ENCODE measurements at regions not wholly inside any gene's neighbourhood (a gene's known extent, or its start where the extent isn't known, plus 50 kb on each side); places are given as distances from the start of the nearest gene placed in this dataset.

DNA sequence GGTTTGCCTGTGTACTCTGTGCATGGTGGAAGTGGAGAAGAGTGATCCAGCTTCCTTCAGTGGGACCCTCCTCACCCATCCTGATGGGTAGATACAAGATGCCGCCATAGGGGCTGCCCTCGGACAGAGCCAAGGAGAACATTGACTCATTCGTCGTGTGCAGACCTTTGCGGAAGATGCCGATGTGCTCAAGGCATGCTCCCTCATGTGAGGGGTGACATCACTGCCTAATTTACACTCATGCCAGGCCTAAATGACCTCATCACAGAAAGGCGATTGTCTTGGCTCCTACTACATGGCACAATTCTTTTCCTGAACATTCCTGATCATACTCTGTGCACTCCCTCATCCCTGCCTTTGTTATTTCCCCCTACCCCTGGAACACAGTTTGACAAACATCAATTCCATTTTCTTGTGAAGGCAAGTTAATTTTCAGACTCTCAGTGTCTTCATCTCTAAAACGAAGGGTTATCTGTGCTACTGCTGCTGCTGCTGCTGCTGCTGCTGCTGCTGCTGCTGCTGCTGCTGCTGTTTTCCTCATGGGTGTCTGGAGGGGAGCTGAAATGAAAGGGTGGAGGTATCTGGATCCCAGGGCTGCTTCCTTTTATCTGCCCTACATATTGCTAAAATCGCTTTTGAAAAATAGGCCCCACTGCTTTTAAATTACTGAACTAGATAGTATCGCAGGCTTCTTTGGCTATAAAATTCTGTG, 146.5 kb upstream of the ARGLU1 start:
- DNase-seq (ENCODE audit: low read depth) = no peak

- no peak for DNase-seq (ENCODE audit: low read depth)
These were observed 144.4 kb upstream of the ARGLU1 start for GRCh38 chr13:106712381-106712780.

DNA sequence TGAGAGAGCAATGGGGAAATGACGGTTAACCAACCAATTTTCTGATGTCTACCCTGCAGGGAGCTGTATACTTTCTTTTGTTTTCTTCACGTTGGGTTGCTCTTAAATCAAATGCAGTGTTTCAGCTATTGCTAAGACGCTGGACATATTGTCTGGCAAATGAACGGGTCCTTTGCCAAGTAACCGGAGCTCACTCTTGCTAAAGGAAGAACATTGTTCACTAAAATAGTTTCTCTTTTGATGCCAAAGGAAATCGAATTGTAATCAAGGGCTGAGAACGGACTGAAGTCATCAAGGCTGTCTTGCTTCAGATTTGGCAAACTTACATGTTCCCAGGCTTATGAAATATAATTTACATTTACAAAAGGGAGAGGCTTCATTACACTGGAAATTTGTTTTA, 142.3 kb upstream of the ARGLU1 start:
- DNase-seq (ENCODE audit: low read depth) = peak; percentile 13

DNA sequence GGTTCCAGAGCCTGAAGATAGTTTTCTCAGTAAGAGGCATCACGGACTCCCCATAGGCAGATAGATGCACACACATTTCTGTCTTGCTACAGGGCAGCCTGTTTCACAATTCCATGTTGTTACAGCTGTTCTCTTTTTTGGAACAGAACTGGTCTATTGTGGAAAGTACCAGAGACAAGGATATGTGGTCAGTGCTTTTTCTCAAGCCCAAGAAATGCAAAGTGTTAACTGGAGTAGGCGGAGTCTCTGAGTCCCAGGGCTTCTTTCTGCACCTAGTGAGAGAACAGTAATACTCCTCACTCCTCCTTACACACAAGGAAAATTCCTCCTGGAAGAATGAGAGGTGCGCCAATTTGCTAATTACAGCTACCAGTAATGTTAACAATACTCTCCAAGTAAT, 141.6 kb upstream of the ARGLU1 start:
- DNase-seq (ENCODE audit: low read depth) = peak; percentile 3

DNA sequence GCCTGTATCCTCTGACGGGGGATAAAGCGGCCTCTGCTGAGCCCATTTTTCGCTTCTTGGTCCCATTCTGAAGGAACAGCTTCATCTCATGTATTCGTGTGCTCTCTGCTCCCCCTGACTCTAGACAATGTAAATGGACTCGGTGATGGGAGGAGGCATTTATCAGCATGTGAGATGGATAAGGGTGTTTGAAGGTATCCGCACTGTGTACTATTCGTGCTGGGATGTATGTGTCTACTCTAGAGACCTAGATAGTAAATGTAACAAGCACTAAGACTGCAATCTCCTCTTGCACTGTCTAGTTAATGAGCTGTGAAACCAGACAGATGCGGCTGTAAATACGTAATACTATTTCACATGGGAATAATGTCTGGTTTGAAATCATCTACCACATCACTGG, 134.6 kb upstream of the ARGLU1 start:
- DNase-seq (ENCODE audit: low read depth) = no peak

- no peak for DNase-seq (ENCODE audit: low read depth)
These were observed 133.9 kb upstream of the ARGLU1 start for GRCh38 chr13:106701771-106702341.

GRCh38 chr13:106700439-106700838, 132.5 kb upstream of the ARGLU1 start:
- no peak for DNase-seq (ENCODE audit: low read depth)

- DNase-seq (ENCODE audit: low read depth) = no peak
These were observed 132.1 kb upstream of the ARGLU1 start for GRCh38 chr13:106700007-106700406.

DNA sequence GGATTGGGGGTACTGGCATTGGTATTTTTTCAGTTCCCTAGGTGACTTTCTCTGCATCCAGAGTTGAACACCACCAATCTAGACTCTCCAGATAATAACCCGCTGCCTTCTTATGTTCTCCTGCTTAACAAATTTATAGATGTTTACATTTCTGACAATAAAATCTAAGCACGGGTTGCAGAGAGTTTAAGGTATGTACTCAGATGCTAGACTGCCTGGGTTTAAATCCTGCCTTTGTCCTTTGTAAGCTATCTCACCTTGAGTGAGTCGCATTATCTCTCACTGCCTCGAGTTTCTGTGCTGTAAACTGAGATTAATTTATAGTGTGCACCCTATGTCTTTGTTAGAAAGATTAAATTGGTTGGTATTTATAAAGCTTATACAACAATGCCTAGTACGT, 131.4 kb upstream of the ARGLU1 start:
- DNase-seq (ENCODE audit: low read depth) = no peak

DNA sequence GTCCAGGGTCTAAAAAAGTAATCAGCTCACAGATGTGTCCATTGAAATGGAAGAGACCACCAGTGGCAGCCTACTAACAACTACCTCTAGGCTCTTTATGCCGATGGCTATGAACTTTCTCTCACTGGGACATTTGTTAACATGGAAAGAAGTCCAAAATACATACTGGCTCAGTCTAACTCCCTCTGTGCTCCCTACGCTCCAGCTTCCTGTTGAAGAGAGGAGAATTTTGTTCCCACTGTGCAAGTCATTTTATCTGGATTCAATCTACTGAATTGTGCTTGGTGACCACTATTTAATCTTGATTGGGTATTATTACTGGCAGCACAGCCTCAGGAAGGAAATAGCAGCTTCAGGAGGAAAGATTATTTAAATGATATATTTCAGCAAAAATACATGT, 128.8 kb upstream of the ARGLU1 start:
- no peak for DNase-seq (ENCODE audit: low read depth)

DNA sequence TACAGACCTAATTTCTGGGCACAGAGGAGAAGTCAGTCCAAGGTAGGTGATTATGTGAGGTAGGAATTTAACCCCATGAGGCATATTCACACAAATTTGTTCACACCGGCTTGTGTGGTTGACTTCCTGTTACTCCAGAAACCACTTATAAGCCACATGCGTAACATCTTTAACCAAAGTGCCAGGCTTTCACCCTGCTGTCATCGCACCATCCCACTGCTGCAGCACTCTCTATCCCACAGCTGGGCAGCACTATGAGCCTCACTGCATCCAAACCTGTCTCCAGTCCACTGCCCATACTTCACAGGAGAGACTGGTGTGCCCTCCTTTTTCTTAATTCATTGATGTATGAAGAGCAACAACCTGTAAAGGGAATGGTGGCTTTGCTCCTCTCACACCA, 128.2 kb upstream of the ARGLU1 start:
- DNase-seq (ENCODE audit: low read depth) = no peak

DNA sequence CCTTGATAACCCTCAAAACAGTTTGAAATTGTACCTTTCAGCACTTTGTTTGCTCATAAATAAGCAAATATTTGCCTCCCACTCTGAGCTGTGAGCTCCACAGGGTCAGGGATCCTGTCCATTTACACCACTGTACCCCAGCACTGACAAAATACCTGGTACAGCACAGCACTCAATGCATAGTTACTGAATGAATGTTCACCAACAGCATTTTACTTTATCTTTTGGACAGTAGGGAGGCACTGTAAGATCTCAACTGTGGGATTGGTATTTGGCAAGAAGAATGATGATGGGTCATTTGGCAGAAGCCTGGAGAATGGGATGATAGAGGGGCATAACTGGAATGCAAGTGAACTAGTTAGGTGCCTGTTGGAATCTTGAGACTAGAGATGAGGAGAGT, 127.2 kb upstream of the ARGLU1 start:
- no peak for DNase-seq (ENCODE audit: low read depth)

DNA sequence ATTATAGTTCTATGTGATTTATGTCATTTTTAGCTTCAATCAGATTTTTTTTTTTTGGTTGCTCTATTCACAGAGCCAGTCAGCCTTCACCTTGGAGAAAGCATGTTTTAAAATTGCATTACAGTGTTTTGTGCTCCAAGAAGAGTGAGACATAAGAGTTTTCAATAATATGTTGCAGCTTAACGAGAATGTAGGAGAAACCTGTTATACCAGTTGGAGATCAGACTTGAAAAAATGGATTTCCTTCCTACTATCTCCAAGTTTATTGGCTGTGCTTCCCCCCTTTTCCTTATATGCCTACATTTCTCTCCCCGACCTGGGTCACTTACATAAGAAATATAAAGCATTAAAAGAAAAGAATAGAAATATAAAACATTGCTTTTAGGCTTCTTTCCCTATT, 123.9 kb upstream of the ARGLU1 start:
- no peak for DNase-seq (ENCODE audit: low read depth)

DNA sequence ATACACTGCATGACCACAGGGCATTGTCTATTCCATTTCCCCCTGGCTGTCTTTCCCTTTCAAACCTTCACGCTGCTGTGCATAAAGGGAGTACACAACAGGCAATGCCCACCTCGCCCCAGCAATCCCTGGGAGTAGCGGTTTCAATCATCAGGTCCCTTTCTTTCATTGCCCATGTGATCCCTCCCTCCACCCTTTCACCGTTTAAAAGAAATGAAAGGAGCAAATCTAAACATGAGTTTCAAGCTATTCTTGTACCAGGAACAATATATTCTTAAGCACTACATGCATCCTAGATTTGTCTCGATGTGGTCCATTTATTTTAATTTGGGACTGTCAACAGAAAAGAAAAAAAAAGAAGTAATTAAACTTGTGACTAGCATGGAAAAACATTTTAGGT, 123.4 kb upstream of the ARGLU1 start:
- DNase-seq (ENCODE audit: low read depth) = no peak

- no peak for DNase-seq (ENCODE audit: low read depth)
These were observed 122.8 kb upstream of the ARGLU1 start for GRCh38 chr13:106690779-106691178.

DNA sequence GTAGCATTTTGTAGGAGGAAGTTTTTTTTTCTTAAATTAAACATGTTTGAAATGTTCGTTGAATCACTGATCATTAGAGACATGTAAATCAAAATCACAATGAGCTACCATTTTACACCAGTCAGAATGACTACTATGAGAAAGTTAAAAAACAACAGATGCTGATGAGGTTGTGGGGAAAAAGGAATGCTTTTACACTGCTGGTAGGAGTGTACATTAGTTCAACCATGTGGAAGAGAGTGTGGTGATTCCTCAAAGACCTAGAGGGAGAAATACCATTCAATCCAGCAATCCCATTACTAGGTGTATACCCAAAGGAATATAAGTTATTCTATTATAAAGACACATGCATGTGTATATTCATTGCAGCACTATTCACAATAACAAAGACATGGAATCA, 122.0 kb upstream of the ARGLU1 start:
- DNase-seq (ENCODE audit: low read depth) = no peak

DNA sequence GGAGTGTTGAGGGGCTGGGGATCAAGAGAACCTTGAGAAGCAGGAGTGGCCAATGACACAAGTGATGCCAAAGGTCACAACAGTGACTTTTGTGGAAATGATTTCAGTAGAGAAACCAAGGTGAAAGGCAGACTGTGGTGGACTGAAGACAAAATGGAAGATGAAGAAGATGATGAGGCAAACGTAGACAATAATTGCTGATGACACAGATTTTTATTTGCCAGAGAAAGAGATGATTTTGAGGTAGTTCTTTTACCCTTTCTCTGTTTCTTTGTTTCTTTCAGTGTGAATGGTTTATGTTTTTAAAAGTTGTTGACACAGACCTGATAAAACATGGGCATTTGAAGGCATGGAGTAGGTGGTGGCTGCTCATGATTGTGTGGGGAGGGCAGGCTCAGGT, 121.0 kb upstream of the ARGLU1 start:
- DNase-seq (ENCODE audit: low read depth) = no peak

DNA sequence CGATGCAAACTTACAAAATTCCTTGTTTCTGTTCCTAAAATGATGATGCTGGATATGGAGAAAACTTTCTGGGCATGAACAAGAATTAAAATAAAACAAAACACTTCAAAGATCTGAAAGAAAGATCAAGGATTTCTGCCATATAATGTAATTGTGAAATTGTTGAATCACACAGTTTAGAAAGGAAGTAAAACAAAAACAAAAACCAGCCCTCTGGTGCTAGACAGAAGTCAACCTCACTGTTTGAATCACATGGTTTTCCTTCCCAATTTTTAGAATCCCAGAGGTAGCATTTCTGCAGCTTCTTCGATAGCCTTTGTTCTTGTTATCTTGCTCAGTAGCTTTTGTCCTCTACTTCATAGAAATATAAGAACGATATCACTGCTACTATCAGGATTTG, 118.2 kb upstream of the ARGLU1 start:
- DNase-seq (ENCODE audit: low read depth) = no peak

DNA sequence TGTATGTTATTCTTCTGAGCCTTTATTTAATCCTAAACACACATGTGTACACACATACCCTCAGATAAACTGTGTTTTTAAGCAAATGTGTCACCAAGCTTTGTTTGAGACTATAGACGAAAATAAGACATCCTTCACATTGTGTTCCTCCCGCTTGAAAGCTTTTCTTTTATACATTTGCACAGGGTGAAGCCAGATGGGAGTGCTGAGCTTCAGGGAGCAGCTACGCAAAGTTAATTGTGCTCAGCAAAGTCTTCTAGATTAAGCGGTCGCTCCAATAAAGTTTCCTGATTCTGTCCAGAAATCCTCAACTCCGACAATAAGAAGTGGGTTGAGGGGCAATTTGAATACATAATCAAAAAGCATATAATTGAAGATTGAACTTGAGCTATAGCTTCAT, 117.2 kb upstream of the ARGLU1 start:
- no peak for DNase-seq (ENCODE audit: low read depth)

DNA sequence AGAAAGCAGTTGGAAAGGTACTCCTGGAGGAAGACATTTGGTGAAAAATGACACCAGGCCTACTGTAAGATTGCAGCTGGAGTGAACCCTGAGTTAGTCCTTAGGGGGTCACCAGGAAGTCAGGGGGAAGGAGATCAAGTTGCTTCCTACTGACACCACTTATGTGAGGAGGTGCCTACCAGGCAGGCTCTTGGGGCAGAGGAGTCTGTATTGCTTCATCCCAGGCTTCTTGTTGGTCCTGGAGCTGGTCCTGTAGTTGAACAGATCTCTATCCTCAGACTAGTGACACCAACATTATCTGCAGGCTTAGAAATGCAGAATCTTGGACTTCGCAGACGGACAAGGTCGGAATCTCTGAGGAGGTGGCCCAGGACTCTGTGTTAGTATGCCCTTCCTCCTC, 116.0 kb upstream of the ARGLU1 start:
- no peak for DNase-seq (ENCODE audit: low read depth)

GRCh38 chr13:106683179-106683578, 115.2 kb upstream of the ARGLU1 start:
- no peak for DNase-seq (ENCODE audit: low read depth)

GRCh38 chr13:106681997-106682396, 114.1 kb upstream of the ARGLU1 start:
- DNase-seq (ENCODE audit: low read depth) = no peak

DNA sequence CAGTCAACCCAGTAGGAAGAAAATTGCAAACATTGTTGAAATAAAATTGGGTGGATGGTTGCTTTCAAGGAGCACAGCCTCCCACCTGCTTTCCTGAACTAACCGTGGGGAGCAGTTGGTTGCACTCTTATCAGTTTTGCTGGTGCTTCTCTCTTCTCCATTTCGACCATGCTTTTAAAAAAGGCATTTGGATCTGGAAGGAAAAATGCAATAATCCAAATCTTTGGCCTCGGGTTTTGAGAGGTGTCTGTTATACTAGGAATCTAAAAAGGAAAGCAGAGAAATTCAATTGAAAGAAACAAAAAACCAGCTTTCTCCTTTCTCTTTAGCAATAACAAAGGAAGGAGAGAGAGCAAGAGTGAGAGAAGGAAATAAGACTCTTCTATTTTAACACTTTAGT, 113.6 kb upstream of the ARGLU1 start:
- no peak for DNase-seq (ENCODE audit: low read depth)

DNA sequence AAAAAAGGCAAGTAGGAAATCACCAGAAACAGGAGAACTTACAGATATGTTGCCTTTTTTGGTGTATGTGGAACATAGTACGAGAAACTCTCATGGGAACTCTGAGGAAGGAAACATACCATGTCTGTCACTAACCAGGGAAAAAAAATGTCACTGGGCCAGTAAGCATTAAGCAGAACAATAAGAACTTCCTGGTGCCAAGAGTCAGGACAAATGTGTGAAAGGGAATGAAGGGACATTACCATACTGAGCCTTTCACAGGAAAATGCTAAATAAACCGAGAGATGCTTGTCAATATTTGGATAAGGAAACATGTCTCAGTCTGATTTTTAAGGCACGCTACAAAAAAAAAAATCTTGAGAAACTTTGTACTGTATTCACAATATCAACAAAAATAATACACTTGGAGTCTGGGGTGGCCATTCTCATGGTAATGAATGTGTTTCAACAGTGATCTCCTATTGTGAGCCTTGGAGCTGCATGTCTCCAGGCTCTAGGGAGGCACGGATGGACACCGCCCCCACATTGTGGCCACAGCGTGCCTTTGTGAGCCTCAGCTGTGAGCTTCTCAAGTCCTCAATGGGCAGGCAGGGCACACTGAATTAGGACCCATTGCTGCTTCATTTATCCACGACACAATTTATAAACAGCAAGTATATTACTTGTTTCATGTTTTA, 113.0 kb upstream of the ARGLU1 start:
- DNase-seq (ENCODE audit: low read depth) = no peak
